ENCODE measurements at regions not wholly inside any gene's neighbourhood (a gene's known extent, or its start where the extent isn't known, plus 50 kb on each side); places are given as distances from the start of the nearest gene placed in this dataset.

- Mint-ChIP-seq H3K4me1 (ENCODE audit: low read depth) (no peaks in the 10 kb centered on the region), H3K36me3 (ENCODE audit: low read depth) (no peaks in the 10 kb centered on the region), H3K9me3 (no peaks in the 10 kb centered on the region), H3K27ac (no peak overlapping the region), H3K4me3 (no peak overlapping the region), H3K27me3 (no peaks in the 10 kb centered on the region)
- intact Hi-C loops (cut with micrococcal nuclease), result no loop called here
Measured at GRCh38 chr11:104464691-104465090, 300.7 kb upstream of the PDGFD start.

GRCh38 chr11:104462341-104462740, 298.4 kb upstream of the PDGFD start:
- H3K27me3 Mint-ChIP-seq, result no peaks in the 10 kb centered on the region
- H3K27ac Mint-ChIP-seq, result no peak overlapping the region
- no peaks in the 10 kb centered on the region for H3K36me3 Mint-ChIP-seq (ENCODE audit: low read depth)
- H3K4me1 Mint-ChIP-seq (ENCODE audit: low read depth), result no peaks in the 10 kb centered on the region
- H3K9me3 Mint-ChIP-seq, result no peaks in the 10 kb centered on the region
- H3K4me3 Mint-ChIP-seq, result no peak overlapping the region
- intact Hi-C loops (cut with micrococcal nuclease), result no loop called here

GRCh38 chr11:104451197-104451893, 287.4 kb upstream of the PDGFD start:
- Mint-ChIP-seq H3K4me1 (ENCODE audit: low read depth) (no peaks in the 10 kb centered on the region), H3K36me3 (ENCODE audit: low read depth) (no peaks in the 10 kb centered on the region), H3K27me3 (no peaks in the 10 kb centered on the region), H3K9me3 (peaks cover 8% of the 10 kb centered on the region), H3K27ac (no peak overlapping the region), H3K4me3 (no peak overlapping the region)
- intact Hi-C loops (cut with micrococcal nuclease), result no loop called here

- H3K36me3 Mint-ChIP-seq (ENCODE audit: low read depth), result no peaks in the 10 kb centered on the region
- H3K27me3 Mint-ChIP-seq, result no peaks in the 10 kb centered on the region
- H3K4me1 Mint-ChIP-seq (ENCODE audit: low read depth), result no peaks in the 10 kb centered on the region
- intact Hi-C loops (cut with micrococcal nuclease), result no loop called here
- H3K27ac Mint-ChIP-seq, result no peak overlapping the region
- H3K9me3 Mint-ChIP-seq, result peaks cover 10% of the 10 kb centered on the region
- H3K4me3 Mint-ChIP-seq, result no peak overlapping the region
Measured at GRCh38 chr11:104443387-104443786, 279.4 kb upstream of the PDGFD start.

- intact Hi-C loops (cut with micrococcal nuclease), result no loop called here
- H3K36me3 Mint-ChIP-seq (ENCODE audit: low read depth), result no peaks in the 10 kb centered on the region
- H3K9me3 Mint-ChIP-seq, result peaks cover 11% of the 10 kb centered on the region
- H3K4me1 Mint-ChIP-seq (ENCODE audit: low read depth), result no peaks in the 10 kb centered on the region
- H3K4me3 Mint-ChIP-seq, result no peak overlapping the region
- H3K27ac Mint-ChIP-seq, result no peak overlapping the region
- no peaks in the 10 kb centered on the region for H3K27me3 Mint-ChIP-seq
Measured at GRCh38 chr11:104442321-104442720, 278.4 kb upstream of the PDGFD start.

GRCh38 chr11:104435494-104435893, 271.5 kb upstream of the PDGFD start:
- Mint-ChIP-seq H3K4me3 (no peak overlapping the region), H3K36me3 (ENCODE audit: low read depth) (no peaks in the 10 kb centered on the region), H3K9me3 (peaks cover 11% of the 10 kb centered on the region), H3K4me1 (ENCODE audit: low read depth) (no peaks in the 10 kb centered on the region), H3K27me3 (no peaks in the 10 kb centered on the region), H3K27ac (no peak overlapping the region)
- intact Hi-C loops (cut with micrococcal nuclease), result no loop called here

- no peak overlapping the region for H3K27ac Mint-ChIP-seq
- H3K4me1 Mint-ChIP-seq (ENCODE audit: low read depth), result no peaks in the 10 kb centered on the region
- peaks cover 4% of the 10 kb centered on the region for H3K9me3 Mint-ChIP-seq
- H3K36me3 Mint-ChIP-seq (ENCODE audit: low read depth), result no peaks in the 10 kb centered on the region
- H3K27me3 Mint-ChIP-seq, result no peaks in the 10 kb centered on the region
- H3K4me3 Mint-ChIP-seq, result no peak overlapping the region
- intact Hi-C loops (cut with micrococcal nuclease), result no loop called here
Measured at GRCh38 chr11:104433751-104434150, 269.8 kb upstream of the PDGFD start.

GRCh38 chr11:104432981-104433380, 269.0 kb upstream of the PDGFD start:
- no peaks in the 10 kb centered on the region for H3K4me1 Mint-ChIP-seq (ENCODE audit: low read depth)
- no peak overlapping the region for H3K27ac Mint-ChIP-seq
- intact Hi-C loops (cut with micrococcal nuclease), result no loop called here
- H3K27me3 Mint-ChIP-seq, result no peaks in the 10 kb centered on the region
- no peaks in the 10 kb centered on the region for H3K9me3 Mint-ChIP-seq
- no peak overlapping the region for H3K4me3 Mint-ChIP-seq
- no peaks in the 10 kb centered on the region for H3K36me3 Mint-ChIP-seq (ENCODE audit: low read depth)

- H3K27me3 Mint-ChIP-seq, result no peaks in the 10 kb centered on the region
- intact Hi-C loops (cut with micrococcal nuclease), result no loop called here
- H3K36me3 Mint-ChIP-seq (ENCODE audit: low read depth), result no peaks in the 10 kb centered on the region
- no peaks in the 10 kb centered on the region for H3K4me1 Mint-ChIP-seq (ENCODE audit: low read depth)
- H3K9me3 Mint-ChIP-seq, result no peaks in the 10 kb centered on the region
- H3K4me3 Mint-ChIP-seq, result no peak overlapping the region
- no peak overlapping the region for H3K27ac Mint-ChIP-seq
Measured at GRCh38 chr11:104432526-104432925, 268.6 kb upstream of the PDGFD start.

GRCh38 chr11:104422324-104422944, 258.5 kb upstream of the PDGFD start:
- Mint-ChIP-seq H3K9me3 (no peaks in the 10 kb centered on the region), H3K4me1 (ENCODE audit: low read depth) (no peaks in the 10 kb centered on the region), H3K27me3 (no peaks in the 10 kb centered on the region), H3K36me3 (ENCODE audit: low read depth) (no peaks in the 10 kb centered on the region), H3K4me3 (no peak overlapping the region), H3K27ac (no peak overlapping the region)
- intact Hi-C loops (cut with micrococcal nuclease), result no loop called here

- H3K4me1 Mint-ChIP-seq (ENCODE audit: low read depth), result no peaks in the 10 kb centered on the region
- H3K9me3 Mint-ChIP-seq, result no peaks in the 10 kb centered on the region
- intact Hi-C loops (cut with micrococcal nuclease), result no loop called here
- H3K4me3 Mint-ChIP-seq, result no peak overlapping the region
- no peaks in the 10 kb centered on the region for H3K36me3 Mint-ChIP-seq (ENCODE audit: low read depth)
- no peaks in the 10 kb centered on the region for H3K27me3 Mint-ChIP-seq
- H3K27ac Mint-ChIP-seq, result no peak overlapping the region
Measured at GRCh38 chr11:104410336-104410735, 246.4 kb upstream of the PDGFD start.

- H3K27me3 Mint-ChIP-seq, result no peaks in the 10 kb centered on the region
- intact Hi-C loops (cut with micrococcal nuclease), result no loop called here
- no peaks in the 10 kb centered on the region for H3K4me1 Mint-ChIP-seq (ENCODE audit: low read depth)
- no peak overlapping the region for H3K27ac Mint-ChIP-seq
- no peaks in the 10 kb centered on the region for H3K36me3 Mint-ChIP-seq (ENCODE audit: low read depth)
- no peaks in the 10 kb centered on the region for H3K9me3 Mint-ChIP-seq
- no peak overlapping the region for H3K4me3 Mint-ChIP-seq
Measured at GRCh38 chr11:104408630-104409029, 244.7 kb upstream of the PDGFD start.

- Mint-ChIP-seq H3K27me3 (no peaks in the 10 kb centered on the region), H3K4me1 (ENCODE audit: low read depth) (peaks cover 9% of the 10 kb centered on the region), H3K4me3 (no peak overlapping the region), H3K36me3 (ENCODE audit: low read depth) (no peaks in the 10 kb centered on the region), H3K27ac (no peak overlapping the region), H3K9me3 (no peaks in the 10 kb centered on the region)
- intact Hi-C loops (cut with micrococcal nuclease), result no loop called here
Measured at GRCh38 chr11:104405277-104405676, 241.3 kb upstream of the PDGFD start.

GRCh38 chr11:104404231-104405175, 240.6 kb upstream of the PDGFD start:
- Mint-ChIP-seq H3K4me1 (ENCODE audit: low read depth) (peaks cover 9% of the 10 kb centered on the region), H3K27ac (no peak overlapping the region), H3K9me3 (no peaks in the 10 kb centered on the region), H3K4me3 (no peak overlapping the region), H3K36me3 (ENCODE audit: low read depth) (no peaks in the 10 kb centered on the region), H3K27me3 (no peaks in the 10 kb centered on the region)
- intact Hi-C loops (cut with micrococcal nuclease), result no loop called here

All from dendritic cell treated with granulocyte-macrophage colony-stimulating factor and Interleukin-4, amounts not matched to agents 40 ng/mL and 50 ng/mL, for 4 days (primary cell).